Glomerular endothelial cell (primary cell): ENCODE measurements at regions not wholly inside any gene's neighbourhood (a gene's known extent, or its start where the extent isn't known, plus 50 kb on each side); places are given as distances from the start of the nearest gene placed in this dataset.

Experiments
- DNase-seq: peaks from one replicate; pipeline ENCODE4 v3.0.0-alpha.2; 2011; ENCODE audit warnings: low read depth, low spot score; ENCODE audit errors: extremely low read depth

DNA sequence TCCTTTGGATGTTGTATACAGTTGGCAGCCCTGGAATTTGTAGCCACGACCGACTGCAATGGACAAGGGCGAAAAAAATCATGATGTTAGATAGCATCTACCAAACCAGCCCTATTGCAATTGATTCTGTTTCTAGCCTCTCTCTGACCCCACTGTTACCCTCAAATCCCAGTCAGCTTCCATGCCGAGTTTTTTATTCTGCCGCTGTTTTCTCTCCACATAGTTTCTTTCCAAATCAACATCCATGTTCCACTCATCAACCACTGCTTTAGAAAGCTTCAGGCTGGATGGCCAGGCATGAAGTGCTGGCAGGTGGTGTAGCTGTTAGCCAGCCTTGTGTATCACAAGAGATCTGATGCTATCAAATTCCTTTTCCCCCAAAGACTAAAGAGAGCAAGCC is 272.8 kb downstream of the FIGN start:
- DNase-seq, result no peak

DNA sequence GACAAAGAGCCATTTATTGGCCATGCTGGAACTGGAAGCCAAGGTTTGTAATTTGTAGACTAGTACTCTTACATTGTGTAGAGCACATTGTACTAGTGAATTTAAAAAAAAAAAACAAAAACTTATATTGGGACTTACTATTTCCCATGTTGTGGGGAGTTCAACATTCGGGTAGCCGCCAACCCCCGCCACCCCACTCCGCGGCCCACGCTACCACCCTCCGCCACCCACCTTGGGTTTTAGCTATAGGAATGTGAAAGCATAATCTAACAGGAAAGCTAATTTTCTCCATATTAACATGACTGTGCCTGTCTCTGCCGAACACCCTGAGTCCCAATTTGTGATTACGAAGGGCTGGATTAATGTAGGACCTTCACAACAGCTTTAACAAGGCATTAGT is 275.8 kb downstream of the FIGN start:
- DNase-seq, result no peak

- no peak for DNase-seq
These were observed 278.7 kb downstream of the FIGN start for GRCh38 chr2:163456953-163457743.

- no peak for DNase-seq
These were observed 280.0 kb downstream of the FIGN start for GRCh38 chr2:163455815-163456214.

DNA sequence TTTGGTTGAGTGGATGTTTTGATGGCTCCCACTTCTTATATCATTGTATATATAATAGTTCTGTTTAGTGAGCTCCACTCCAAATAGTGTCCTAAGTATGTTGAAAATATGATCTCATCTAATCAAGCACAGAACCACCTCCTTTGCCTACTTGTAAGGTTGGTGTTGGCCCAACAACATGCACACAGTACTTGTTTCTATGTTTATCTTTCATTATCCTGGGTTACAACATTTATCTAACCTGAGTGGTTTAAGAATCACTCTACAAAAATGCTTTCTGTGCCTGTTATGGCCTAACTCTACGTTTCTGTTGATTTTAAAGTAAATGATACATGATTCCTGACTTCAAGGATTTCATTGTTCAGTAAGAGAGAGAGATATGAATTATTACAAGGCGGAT is 281.9 kb downstream of the FIGN start:
- DNase-seq, result no peak

DNA sequence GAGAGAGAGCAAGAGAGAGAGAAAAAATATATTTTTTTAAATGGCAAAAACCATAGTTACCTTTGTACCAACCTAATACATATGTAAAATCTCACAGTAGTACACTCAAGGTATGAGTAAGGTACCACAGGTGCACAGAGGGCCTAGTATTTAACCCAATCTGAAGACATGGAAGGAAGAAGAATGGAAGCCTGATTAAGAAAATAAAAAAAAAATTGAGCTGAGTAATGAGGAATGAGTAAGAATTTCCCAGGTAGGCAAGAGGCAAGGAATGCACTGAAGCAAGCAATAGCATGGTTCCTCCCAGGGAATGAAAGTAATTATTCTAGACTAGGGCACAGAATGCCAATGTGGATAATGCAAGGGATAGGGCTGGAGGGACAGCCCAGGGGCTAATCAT is 294.2 kb downstream of the FIGN start:
- no peak for DNase-seq

- DNase-seq, result no peak
These were observed 298.8 kb downstream of the FIGN start for GRCh38 chr2:163436963-163437362.

DNA sequence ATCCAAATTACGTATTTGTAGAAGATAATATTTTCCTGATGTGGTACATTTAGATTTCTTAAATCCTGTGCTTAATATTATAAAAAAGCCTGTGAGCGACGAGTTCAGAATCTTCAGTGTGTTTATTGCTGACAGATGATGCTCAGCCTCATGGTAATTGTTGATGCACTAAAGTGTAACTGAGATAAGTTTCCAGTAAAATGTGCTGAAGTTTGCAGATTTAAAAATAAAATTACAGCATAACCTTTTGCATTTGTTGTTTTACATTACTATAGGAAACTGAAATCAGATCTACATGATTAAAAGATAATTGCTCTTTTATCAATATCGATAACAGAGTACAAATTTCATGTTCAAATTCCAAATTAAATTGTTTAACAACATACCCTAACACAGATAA is 307.6 kb downstream of the FIGN start:
- DNase-seq, result no peak

DNA sequence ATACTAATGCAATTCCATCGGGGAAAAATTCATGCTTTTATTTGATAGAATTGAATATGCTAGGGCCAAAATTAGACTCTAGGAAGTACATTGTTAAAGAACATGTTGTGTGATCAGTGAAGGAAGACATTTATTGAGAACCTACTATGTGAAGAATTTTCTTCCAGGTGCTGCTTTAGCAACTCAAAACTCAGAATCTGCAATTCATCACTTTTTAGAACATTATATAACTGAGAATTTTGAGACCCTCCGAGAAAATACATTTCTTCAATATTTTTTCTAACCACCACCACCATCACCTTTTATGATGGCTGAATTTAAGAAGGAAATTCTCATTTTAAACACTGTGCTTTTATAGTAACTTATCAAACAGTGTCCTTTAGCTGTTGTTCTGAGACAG is 315.2 kb downstream of the FIGN start:
- no peak for DNase-seq

DNA sequence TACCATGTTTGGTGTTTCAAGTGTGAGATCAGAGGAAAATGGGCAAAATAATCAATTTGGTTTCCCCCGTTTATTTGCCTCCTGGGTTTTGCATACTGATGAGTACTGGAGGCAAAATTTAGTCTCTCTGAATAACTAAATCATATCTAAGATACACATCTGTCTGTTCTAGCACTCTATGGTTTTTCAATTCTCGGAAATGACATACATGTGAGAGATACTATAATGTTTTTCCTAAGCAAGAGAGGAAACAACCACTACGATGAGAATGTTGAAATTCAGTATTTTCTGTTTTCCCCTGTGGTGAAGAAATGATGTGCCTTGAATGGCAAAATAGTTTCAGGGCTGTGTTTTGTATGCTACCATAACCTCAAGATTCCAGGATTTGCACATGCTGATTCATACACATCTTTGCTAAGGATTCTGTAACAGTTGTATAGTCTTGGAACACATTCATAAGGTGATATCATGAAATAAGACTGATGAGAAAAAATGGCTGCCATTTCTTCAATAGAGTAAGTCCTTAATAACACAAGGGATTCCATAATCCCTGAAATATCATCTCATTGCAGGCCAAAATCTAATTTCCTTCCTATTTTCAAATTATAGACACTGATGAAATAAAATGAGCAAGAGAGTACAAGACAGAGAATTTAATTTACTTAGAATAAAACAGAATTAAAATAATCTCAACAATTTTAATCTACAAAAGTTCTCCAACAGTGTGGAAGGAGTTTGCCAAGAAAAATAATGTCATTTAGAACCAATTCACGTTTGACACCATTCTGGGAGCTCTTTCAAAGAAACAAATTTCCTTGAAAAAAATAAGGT is 316.6 kb downstream of the FIGN start:
- DNase-seq, result no peak

DNA sequence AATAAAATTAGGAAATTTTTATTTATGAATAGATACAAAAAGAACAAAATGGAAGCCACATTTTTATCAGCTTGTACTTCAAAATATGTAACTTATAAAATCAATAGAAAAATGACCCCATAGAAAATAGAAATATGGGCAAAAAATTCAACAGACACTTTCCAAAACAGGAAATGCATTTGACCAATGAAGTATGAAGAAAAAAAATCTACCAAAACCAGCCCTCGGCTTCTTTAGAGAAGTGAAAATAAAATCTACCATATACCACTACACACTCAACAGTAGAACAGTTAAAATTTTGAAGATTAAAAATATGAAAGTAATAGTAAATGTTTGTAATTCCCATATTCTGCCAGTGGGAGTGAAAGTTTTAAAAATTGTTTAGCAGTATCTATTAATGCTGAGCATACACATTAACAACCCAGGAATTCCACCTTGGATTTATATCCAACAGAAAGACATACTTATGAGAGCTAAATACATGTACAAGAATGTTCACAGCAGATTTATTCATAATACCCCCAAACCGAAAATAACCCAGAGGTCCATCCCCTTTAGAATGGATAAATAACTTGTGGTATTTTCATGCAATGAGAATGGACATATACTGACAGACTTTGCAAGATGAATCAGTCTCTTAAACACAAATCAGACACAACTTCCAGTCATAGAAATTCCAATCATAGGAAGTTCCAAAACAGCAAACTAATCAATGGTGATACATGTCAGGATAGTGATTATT is 318.0 kb downstream of the FIGN start:
- no peak for DNase-seq

DNA sequence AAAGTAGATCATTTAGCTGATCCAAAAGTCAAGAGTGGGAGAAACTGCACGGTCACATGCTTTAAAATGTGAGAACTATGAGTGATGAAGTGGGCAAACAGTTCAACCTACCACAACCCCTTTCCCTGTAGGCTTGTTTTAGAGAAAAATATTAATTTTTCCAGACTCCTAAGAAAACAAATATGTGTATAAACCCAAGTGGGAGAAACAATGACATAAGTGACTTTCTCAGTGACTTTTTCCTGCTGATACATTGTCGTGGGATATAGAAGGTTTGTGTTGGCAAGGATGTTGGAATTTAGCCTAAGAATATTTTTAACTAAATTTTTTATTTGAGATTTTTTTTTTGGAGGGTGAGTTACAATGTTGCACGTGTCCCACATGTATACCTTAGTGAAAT is 321.7 kb downstream of the FIGN start:
- DNase-seq, result no peak

GRCh38 chr2:163407296-163407695 is 328.5 kb downstream of the FIGN start:
- DNase-seq, result no peak

GRCh38 chr2:163405298-163405697 is 330.5 kb downstream of the FIGN start:
- no peak for DNase-seq

DNA sequence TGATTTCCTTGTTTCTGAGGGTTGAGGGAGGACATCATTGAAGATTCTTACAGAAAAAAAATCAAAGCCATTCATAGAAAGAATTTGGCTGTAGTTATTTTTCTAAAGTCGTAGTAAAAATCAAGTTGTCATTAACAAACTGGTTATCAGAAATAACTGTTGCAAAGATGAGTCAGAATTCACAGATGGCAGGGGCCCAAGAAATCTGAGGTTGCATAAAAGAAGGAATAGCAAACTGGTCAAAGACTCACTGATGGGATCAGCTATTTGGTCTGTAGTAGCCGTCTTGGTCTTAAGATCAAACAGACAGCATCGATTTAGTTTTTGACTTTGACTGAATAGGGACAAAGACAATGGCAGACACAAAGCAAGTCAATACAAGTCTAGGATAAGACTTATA is 334.3 kb downstream of the FIGN start:
- no peak for DNase-seq

- no peak for DNase-seq
These were observed 338.4 kb downstream of the FIGN start for GRCh38 chr2:163397451-163397850.

DNA sequence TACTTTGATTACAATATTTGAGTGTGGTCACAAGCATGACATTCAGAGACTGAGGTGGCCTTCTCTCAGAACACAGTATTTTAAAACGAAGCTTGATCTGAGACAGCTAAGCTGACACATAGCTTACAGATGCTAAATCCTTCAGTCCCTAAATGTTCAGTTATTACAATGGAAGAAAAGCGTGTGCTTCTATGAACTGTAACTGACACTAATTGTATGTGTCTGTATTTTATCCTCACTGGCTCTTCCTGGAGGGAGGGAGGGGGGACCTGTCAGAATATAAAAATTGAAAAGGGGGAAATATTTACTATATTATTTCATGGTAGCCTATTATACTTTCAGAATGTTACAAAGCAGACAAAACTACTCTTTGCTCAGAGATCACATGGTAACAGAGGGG is 340.2 kb downstream of the FIGN start:
- DNase-seq, result no peak

DNA sequence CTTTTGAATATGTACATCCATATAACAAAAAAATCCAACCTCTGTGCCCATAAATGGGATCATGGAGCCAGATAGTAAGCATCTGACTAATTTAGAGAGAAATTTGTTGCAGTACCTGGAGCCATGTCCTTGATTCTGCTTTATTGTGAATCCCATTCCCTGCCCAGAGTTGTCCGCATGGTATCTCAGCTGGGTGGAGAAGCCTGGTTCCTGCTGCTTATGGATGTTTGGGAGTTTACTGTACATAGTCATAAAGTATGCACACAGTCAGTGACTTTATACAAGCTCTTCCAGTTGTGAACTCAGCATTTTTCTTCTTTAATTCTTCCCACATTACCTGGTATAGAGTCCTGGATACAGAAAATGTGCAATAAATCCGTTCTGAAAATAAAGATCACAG is 346.0 kb downstream of the FIGN start:
- DNase-seq, result no peak

GRCh38 chr2:163375472-163375871 is 360.3 kb downstream of the FIGN start:
- no peak for DNase-seq

DNA sequence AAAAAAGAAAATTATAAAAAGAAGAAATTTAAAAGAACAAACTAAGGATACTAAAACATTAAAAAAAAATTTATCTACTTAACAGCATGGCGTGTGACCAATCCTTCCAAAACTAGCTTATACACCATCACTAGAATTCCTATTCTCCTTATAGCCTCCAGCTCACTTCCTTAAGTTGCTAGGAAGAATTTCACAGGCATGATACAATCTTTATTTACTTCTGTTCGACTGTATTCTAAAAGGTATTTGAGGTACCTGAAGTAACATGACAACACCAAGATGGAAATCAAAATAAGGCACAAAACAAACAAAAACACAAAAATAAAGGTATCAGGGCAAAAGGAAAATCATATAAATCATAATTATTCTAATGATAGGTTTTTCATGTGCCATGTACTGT is 360.7 kb downstream of the FIGN start:
- no peak for DNase-seq

- DNase-seq, result no peak
These were observed 361.5 kb downstream of the FIGN start for GRCh38 chr2:163374282-163374681.

GRCh38 chr2:163373496-163373895 is 362.3 kb downstream of the FIGN start:
- DNase-seq, result no peak
